Transverse colon (tissue), 4 donors: ENCODE measurements at regions not wholly inside any gene's neighbourhood (a gene's known extent, or its start where the extent isn't known, plus 50 kb on each side); places are given as distances from the start of the nearest gene placed in this dataset.

Source experiments
- DNase-seq: peaks from one replicate; pipeline ENCODE4 v3.0.0-alpha.2; 2019
- H3K27ac ChIP-seq, 4 donors: fragments of 200-600 bp; sonication (generic); 2 replicates each; pipeline ENCODE4 v1.5.1; 2016 to 2018; ENCODE audit warnings: inconsistent platforms in 4 of 4
- H3K27me3 ChIP-seq: fragments of 200-600 bp; sonication (generic); 2 replicates; pipeline ENCODE4 v1.5.1; 2017; ENCODE audit warnings: inconsistent platforms
- H3K36me3 ChIP-seq, 4 donors: fragments of 200-600 bp; sonication (generic); 2 replicates each; pipeline ENCODE4 v1.5.1; 2017 to 2019; ENCODE audit warnings: inconsistent platforms in 4 of 4
- H3K4me1 ChIP-seq, 4 donors: fragments of 200-600 bp; sonication (generic); 2 replicates each; pipeline ENCODE4 v1.5.1; 2017 to 2020; ENCODE audit warnings: inconsistent platforms in 4 of 4
- H3K4me3 ChIP-seq, 4 donors: fragments of 200-600 bp; sonication (generic); 1 replicate in 1 of 4; 2 replicates in 3 of 4; pipeline versions ENCODE4 v1.5.1 to v1.6.1; 2017 to 2019; ENCODE audit warnings: inconsistent platforms in 4 of 4
- H3K9me3 ChIP-seq, 2 donors: fragments of 200-600 bp; sonication (generic); 2 replicates each; pipeline ENCODE4 v1.5.1; 2017 to 2019; ENCODE audit warnings: inconsistent platforms in 2 of 2
- EP300 ChIP-seq: sonication (generic); formaldehyde crosslinking; IDR thresholded peaks from one replicate; pipeline ENCODE4 v1.6.1; 2017; ENCODE audit warnings: antibody characterized with exemption, low read depth
- POLR2A ChIP-seq: fragments of 450-650 bp; IDR thresholded peaks from one replicate; pipeline ENCODE4 v1.6.1; 2016; ENCODE audit warnings: antibody characterized with exemption, mild to moderate bottlenecking, moderate library complexity
- POLR2AphosphoS5 ChIP-seq, 3 donors: sonication (generic); formaldehyde crosslinking; IDR thresholded peaks; one replicate each; pipeline ENCODE4 v1.6.1; 2016; ENCODE audit warnings: antibody characterized with exemption in 3 of 3
- WGBS, 2 donors: methylation state at CpG; one replicate each; pipeline ENCODE4 v1.1.5; 2018; ENCODE audit warnings: low coverage in 1 of 2; 5-methylcytosine and 5-hydroxymethylcytosine counted together
- in situ Hi-C, 4 donors: fragments of 200-750 bp; cut with MboI; loops; one replicate each; pipeline versions ENCODE4 v1.15.0 to v1.15.1; 2017; ENCODE audit warnings: low sequenced_read_pairs in 3 of 4, low pct_ligation_motif_present in 1 of 4, low pct_unique_long_range_greater_than_20kb in 1 of 4
- intact Hi-C: fragments of 100-400 bp; cut with DNase I; formaldehyde crosslinking; loops from one replicate; pipeline ENCODE4 v1.15.1; 2023; ENCODE audit warnings: low total_unique reads
- TF ChIP-seq, protein P1 (sequence below), 5 experiments: fragments of 200-600 bp in 3 of 5; fragments of 450-650 bp in 2 of 5; sonication (generic) in 3 of 5; IDR thresholded peaks; 1 replicate in 2 of 5; 2 replicates in 3 of 5; pipeline ENCODE4 v1.5.1; 2016 to 2017; ENCODE audit warnings: antibody characterized with exemption in 5 of 5, inconsistent platforms in 3 of 5, mild to moderate bottlenecking in 2 of 5, moderate library complexity in 1 of 5

DNA sequence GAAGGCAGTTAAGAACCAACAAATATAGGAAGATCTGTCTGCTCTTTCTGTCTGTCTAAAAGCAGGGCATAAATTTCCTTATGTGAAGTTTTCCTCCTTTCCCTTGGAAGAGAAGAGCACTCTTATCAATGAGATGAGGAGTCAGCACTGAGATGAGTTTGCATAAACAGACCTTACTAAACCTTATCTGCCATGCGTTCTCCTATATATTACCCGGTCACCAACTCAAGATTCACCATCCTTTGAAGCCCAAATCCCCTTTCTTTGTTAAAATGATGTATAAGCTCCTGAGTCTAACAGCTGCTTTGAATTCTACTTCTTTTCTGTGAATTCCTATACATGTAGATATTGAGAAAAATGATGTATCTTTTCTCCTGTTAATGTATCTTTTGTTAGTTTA, 65.5 kb upstream of the FHL2 start:
- TF ChIP-seq, protein P1, sequence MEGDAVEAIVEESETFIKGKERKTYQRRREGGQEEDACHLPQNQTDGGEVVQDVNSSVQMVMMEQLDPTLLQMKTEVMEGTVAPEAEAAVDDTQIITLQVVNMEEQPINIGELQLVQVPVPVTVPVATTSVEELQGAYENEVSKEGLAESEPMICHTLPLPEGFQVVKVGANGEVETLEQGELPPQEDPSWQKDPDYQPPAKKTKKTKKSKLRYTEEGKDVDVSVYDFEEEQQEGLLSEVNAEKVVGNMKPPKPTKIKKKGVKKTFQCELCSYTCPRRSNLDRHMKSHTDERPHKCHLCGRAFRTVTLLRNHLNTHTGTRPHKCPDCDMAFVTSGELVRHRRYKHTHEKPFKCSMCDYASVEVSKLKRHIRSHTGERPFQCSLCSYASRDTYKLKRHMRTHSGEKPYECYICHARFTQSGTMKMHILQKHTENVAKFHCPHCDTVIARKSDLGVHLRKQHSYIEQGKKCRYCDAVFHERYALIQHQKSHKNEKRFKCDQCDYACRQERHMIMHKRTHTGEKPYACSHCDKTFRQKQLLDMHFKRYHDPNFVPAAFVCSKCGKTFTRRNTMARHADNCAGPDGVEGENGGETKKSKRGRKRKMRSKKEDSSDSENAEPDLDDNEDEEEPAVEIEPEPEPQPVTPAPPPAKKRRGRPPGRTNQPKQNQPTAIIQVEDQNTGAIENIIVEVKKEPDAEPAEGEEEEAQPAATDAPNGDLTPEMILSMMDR (IDR thresholded peaks at IDR 0.05): no peak
- no peak for TF ChIP-seq POLR2AphosphoS5 (IDR thresholded peaks at IDR 0.05)
- no peak for TF ChIP-seq POLR2A
- no peak for TF ChIP-seq EP300
- no peaks in the 10 kb centered on the region for H3K27me3 ChIP-seq
- H3K9me3 ChIP-seq: no peaks in the 10 kb centered on the region
- intact Hi-C loops: no loop called here
- DNase-seq: no peak
- 87 to 100% methylated on average over 2 of the region's 2 CpGs for WGBS, 2 donors
- H3K36me3 ChIP-seq: no peaks in the 10 kb centered on the region
- in situ Hi-C loops: no loop called here
- no peak overlapping the region for H3K27ac ChIP-seq
- H3K4me1 ChIP-seq: peaks cover 0 to 5% (median 2%) of the 10 kb centered on the region in 4 donors
- H3K4me3 ChIP-seq: no peak overlapping the region

DNA sequence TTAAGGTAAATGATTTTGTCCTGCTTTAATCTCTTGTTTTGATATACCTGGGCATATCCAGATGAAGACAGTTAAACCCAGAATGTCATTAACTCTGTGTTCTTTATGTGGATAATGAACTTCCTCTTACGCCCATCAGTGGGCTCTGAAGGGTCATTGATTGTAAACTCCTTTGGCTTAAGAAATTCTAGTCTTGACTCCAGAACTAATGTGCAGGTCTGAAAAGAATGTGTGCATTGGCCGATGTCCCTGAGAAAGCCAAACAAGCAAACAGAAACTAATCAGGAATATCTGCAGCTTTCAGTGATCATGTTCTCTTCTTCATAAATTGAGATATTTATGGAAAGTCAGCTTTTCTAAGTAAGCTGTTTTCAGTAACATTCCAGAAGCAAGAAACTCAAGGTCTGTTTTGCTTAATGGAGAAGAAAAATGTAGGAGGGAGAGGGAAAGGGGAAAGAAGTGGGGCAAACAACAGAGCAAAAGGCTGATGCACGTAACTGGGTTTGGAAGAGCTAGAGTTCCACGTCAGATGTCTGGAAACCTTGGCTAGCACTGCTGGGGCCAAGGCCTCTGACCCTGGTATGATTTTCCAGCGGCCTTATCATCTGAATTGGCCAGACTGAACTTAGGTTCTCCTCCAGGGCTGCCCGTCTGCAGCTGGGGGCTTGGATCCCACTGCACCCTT, 61.3 kb upstream of the FHL2 start:
- TF ChIP-seq POLR2A (no peak), POLR2AphosphoS5 (IDR thresholded peaks at IDR 0.05) (no peak), EP300 (no peak)
- TF ChIP-seq, protein P1 (IDR thresholded peaks at IDR 0.05): no peak

DNA sequence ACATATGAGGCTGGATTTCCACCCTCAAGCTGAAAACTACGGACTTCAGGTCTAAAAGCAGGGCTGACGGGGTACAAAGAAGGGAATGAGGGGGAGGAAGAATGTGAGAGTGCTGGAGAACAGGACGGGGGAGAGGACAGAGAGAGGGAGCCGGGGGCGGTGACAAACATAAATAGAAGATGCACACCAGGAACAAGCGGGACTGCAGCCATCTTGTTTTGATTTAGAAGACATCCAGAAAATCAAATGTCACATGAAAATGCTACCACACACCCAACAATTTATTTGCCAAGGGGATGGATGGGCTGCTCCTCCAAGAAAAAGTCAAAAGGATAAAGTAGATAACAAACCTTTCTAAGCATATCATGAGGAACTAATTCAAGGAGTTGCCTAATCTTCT, 59.2 kb upstream of the FHL2 start:
- H3K27me3 ChIP-seq: no peaks in the 10 kb centered on the region
- H3K9me3 ChIP-seq: no peaks in the 10 kb centered on the region
- WGBS, 2 donors: 73 to 87% methylated on average over 6 of the region's 6 CpGs
- no peak overlapping the region for H3K4me3 ChIP-seq
- no peaks in the 10 kb centered on the region for H3K36me3 ChIP-seq
- no peak overlapping the region for H3K27ac ChIP-seq
- in situ Hi-C loops (no loop called here), intact Hi-C loops (no loop called here)
- TF ChIP-seq EP300 (no peak), POLR2AphosphoS5 (IDR thresholded peaks at IDR 0.05) (no peak), POLR2A (no peak)
- TF ChIP-seq, protein P1 (IDR thresholded peaks at IDR 0.05): no peak
- DNase-seq: no peak
- peaks cover 0 to 21% (median 16%) of the 10 kb centered on the region in 4 donors for H3K4me1 ChIP-seq

More for the DNA sequence above, 61.3 kb upstream of the FHL2 start:
- no peak for DNase-seq
- intact Hi-C loops: no loop called here
- Histone ChIP-seq H3K27me3 (no peaks in the 10 kb centered on the region), H3K4me3 (no peak overlapping the region), H3K4me1 (peaks cover 0 to 13% (median 9%) of the 10 kb centered on the region in 4 donors), H3K36me3 (no peaks in the 10 kb centered on the region), H3K27ac (no peak overlapping the region), H3K9me3 (no peaks in the 10 kb centered on the region)
- in situ Hi-C loops: no loop called here
- WGBS, 2 donors: 67 to 78% methylated on average over 3 to 6 of the region's 6 CpGs

DNA sequence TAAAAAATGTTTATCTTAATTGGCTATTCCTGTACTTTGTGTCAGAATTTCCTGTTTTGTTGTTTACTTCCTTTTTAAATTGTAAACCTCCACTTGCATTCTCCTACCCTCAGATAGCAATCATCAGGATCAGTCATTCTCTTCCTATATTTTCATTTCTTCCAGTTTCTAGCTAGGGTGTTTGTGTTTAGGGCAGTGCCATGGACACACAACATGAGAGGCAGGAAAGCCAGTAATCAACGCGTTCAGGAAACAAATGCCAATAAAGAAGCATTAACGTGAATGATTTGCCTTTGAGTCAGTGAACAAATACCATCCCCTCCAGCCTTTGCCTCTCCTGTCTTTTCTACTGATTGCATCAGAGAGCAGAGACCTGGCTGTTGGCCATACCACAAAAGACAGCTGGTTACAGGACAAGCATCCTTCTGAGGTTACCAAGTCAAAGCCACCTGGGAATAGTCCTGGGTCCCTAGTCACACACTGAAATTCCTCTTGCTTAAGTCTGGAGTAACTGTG, 56.7 kb upstream of the FHL2 start:
- Histone ChIP-seq H3K27me3 (no peaks in the 10 kb centered on the region), H3K27ac (peak overlapping the region; percentile 68 to 79 (median 76)), H3K9me3 (no peaks in the 10 kb centered on the region), H3K36me3 (no peaks in the 10 kb centered on the region), H3K4me3 (no peak overlapping the region), H3K4me1 (peaks cover 0 to 21% (median 16%) of the 10 kb centered on the region in 4 donors)
- DNase-seq: peak; percentile 75
- intact Hi-C loops: no loop called here
- in situ Hi-C loops: no loop called here
- WGBS, 2 donors: 28 to 50% methylated on average over 3 of the region's 3 CpGs
- TF ChIP-seq POLR2A (no peak), EP300 (no peak), POLR2AphosphoS5 (IDR thresholded peaks at IDR 0.05) (peak in 2 of 3 donors; percentile 28 to 31)
- TF ChIP-seq, protein P1 (IDR thresholded peaks at IDR 0.05): no peak
